ENCODE measurements at regions not wholly inside any gene's neighbourhood (a gene's known extent, or its start where the extent isn't known, plus 50 kb on each side); places are given as distances from the start of the nearest gene placed in this dataset.
"Not testable (repeated sequence)": the region's sequence is repeated elsewhere in the genome, so short reads cannot be mapped to it uniquely, and the experiment has no call there.

DNA sequence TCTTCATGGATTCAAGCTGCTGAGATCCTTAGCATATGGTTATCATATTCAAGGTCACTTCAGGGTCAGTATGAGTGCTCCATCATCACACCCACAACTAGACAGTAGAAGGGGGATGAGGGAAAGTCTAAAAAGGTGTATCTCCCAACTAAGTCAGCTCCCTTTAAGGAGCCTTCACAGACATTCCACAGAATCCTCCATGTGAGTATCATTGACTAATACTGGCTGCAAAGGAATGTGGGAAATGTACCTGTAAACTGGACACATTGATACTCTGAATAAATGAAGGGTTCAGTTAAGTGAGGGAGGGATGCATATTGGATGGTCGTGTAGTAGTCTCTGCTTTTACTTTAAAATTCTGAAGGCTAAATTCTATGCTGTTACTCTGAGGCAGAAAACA lies 330.7 kb downstream of the LRRC70 start:
- intact Hi-C loops (cut with DNase I), result no loop called here
- H3K4me3 ChIP-seq, result no peak overlapping the region
- H3K36me3 ChIP-seq, result no peaks in the 10 kb centered on the region
- TF ChIP-seq, protein P1, sequence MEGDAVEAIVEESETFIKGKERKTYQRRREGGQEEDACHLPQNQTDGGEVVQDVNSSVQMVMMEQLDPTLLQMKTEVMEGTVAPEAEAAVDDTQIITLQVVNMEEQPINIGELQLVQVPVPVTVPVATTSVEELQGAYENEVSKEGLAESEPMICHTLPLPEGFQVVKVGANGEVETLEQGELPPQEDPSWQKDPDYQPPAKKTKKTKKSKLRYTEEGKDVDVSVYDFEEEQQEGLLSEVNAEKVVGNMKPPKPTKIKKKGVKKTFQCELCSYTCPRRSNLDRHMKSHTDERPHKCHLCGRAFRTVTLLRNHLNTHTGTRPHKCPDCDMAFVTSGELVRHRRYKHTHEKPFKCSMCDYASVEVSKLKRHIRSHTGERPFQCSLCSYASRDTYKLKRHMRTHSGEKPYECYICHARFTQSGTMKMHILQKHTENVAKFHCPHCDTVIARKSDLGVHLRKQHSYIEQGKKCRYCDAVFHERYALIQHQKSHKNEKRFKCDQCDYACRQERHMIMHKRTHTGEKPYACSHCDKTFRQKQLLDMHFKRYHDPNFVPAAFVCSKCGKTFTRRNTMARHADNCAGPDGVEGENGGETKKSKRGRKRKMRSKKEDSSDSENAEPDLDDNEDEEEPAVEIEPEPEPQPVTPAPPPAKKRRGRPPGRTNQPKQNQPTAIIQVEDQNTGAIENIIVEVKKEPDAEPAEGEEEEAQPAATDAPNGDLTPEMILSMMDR (IDR thresholded peaks at IDR 0.05), result no peak
- H3K9me3 ChIP-seq, result no peaks in the 10 kb centered on the region
- H3K27ac ChIP-seq, result no peak overlapping the region
- no peak for DNase-seq (ENCODE audit: low spot score in 2 of 2)
- no peaks in the 10 kb centered on the region for H3K27me3 ChIP-seq
- no peaks in the 10 kb centered on the region for H3K4me1 ChIP-seq

DNA sequence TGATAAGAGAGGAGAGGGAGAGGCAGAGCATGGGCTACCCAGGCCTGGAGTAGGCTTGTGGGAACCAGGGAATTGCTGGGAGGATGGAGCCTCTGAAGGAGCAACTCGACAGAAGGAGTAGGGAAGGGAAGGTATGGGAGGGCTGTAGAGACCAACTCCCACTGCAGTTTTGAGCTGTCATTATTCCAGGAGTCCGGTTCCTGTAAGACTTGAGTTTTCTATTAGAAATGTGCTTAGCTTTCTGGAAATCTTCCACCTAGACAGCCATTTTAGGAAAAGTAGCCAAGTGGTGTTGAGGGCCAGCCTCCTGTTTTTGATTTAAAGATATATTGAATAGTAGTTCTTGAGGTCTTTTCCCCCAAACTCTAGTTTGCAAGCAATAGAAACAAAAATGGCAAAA lies 323.5 kb downstream of the LRRC70 start:
- Histone ChIP-seq H3K36me3 (no peaks in the 10 kb centered on the region), H3K27me3 (no peaks in the 10 kb centered on the region), H3K27ac (no peak overlapping the region), H3K4me3 (no peak overlapping the region), H3K4me1 (no peaks in the 10 kb centered on the region), H3K9me3 (no peaks in the 10 kb centered on the region)
- intact Hi-C loops (cut with DNase I), result no loop called here
- TF ChIP-seq, protein P1 (IDR thresholded peaks at IDR 0.05), result no peak
- no peak for DNase-seq (ENCODE audit: low spot score in 2 of 2)

DNA sequence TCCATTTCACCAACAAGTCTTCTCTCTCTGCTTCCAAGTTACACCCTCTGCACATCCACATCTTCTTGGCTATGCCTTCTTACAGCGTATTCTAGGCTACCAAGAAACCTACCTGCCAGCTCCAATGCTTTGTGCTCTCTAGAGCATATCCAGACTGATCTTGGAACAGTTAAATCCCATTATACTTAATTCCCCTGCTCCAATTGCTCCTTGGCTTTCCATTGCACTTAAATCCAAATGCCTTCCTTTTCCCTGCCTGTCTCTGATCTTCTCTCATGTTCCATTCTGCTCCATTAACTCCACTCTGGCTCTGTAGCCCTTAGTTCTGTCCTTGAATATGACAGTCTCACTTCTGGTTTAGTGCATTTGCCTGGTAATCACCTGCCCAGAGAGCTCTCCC lies 322.4 kb downstream of the LRRC70 start:
- intact Hi-C loops (cut with DNase I), result no loop called here
- no peak for DNase-seq (ENCODE audit: low spot score in 2 of 2)
- H3K9me3 ChIP-seq, result no peaks in the 10 kb centered on the region
- no peaks in the 10 kb centered on the region for H3K4me1 ChIP-seq
- no peak overlapping the region for H3K4me3 ChIP-seq
- H3K27ac ChIP-seq, result no peak overlapping the region
- TF ChIP-seq, protein P1 (IDR thresholded peaks at IDR 0.05), result no peak
- H3K27me3 ChIP-seq, result no peaks in the 10 kb centered on the region
- no peaks in the 10 kb centered on the region for H3K36me3 ChIP-seq

DNA sequence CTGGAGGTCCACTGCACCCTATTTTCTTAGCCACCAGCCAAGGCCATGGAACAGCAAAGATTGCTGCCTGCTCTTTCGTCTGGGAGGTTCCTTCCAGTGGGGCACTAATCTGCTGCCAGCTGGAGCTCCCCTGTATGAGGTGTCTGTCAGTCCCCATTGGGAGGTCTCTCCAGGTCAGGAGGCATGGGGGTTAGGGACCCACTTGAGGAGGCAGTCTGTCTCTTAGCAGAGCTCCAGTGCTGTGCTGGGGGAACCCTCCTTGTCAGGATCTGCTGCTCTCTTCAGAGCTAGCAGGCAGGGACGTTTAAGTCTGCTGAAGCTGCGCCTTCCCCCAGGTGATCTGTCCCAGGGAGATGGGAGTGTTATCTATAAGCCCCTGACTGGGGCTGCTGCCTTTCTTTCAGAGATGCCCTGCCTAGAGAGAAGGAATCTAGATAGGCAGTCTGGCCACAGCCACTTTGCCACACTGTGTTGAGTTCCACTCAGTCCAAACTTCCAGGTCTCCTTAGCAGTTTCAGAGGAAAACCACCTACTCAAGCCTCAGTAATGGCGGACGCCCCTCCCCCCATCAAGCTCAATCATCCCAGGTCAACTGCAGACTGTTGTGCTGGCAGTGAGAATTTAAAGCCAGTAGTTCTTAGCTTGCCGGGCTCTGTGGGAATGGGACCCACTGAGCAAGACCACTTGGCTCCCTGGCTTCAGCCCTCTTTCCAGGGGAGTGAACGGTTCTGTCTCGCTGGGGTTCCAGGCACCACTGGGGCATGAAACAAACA lies 317.7 kb downstream of the LRRC70 start:
- H3K27me3 ChIP-seq, result no peaks in the 10 kb centered on the region
- intact Hi-C loops (cut with DNase I), result no loop called here
- no peak for DNase-seq (ENCODE audit: low spot score in 2 of 2)
- no peak overlapping the region for H3K27ac ChIP-seq
- no peak overlapping the region for H3K4me3 ChIP-seq
- no peaks in the 10 kb centered on the region for H3K36me3 ChIP-seq
- no peaks in the 10 kb centered on the region for H3K9me3 ChIP-seq
- H3K4me1 ChIP-seq, result no peaks in the 10 kb centered on the region
- TF ChIP-seq, protein P1 (IDR thresholded peaks at IDR 0.05), result no peak

DNA sequence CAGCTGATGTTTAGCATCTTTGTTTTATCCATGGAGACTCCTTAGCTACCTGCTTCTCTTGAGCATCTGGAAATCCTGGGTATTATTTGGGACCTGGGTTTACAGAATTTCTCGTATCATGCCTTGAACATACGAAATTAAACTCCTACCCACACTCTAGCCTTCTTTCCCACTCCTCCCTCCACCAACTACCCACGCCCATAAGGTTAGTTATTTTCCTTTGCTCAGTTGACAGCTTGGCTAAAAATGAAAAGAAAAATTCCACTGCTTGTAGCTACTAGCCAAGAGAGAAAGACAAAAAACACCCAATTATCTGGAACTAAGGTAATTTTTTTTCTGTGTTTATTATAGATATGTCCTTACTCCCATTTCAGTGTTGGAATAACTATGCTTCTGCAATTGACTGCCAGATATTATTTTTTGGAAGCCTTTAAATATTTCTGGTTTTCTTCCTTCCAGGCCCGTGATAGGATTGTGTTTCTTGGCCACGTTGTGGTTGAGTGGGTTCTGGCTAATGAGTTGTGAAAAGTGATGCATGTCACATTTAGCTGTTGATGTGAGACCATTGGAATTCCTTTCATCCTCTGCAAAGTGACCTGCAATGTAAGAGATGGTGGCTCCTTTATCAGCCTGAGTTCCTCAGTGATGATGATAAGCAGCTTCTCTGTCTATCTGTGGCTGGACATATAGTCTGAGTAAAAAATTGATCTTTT lies 308.1 kb downstream of the LRRC70 start:
- H3K27ac ChIP-seq, result no peak overlapping the region
- H3K4me1 ChIP-seq, result peaks cover 0 to 3% of the 10 kb centered on the region in 2 donors
- no peak overlapping the region for H3K4me3 ChIP-seq
- H3K36me3 ChIP-seq, result no peaks in the 10 kb centered on the region
- TF ChIP-seq, protein P1 (IDR thresholded peaks at IDR 0.05), result no peak
- no peaks in the 10 kb centered on the region for H3K27me3 ChIP-seq
- no peak for DNase-seq (ENCODE audit: low spot score in 2 of 2)
- intact Hi-C loops (cut with DNase I), result no loop called here
- no peaks in the 10 kb centered on the region for H3K9me3 ChIP-seq

DNA sequence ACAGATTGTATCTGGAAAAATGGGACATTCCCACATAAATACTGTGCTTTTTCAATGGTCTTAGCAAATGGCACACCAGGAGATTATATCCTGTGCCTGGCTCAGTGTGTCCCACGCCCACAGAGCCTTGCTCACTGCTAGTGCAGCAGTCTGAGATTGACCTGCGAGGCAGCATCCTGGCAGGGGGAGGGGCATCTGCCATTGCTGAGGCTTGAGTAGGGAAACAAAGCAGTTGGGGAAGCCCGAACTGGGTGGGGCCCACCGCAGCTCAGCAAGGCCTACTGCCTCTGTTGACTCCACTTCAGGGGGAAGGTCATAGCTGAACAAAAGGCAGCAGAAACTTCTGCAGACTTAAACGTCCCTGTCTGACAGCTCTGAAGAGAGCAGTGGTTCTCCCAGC lies 258.7 kb downstream of the LRRC70 start:
- H3K36me3 ChIP-seq; H3K4me1 ChIP-seq; DNase-seq (ENCODE audit: low spot score in 2 of 2); H3K27me3 ChIP-seq; H3K4me3 ChIP-seq; intact Hi-C loops (cut with DNase I); H3K27ac ChIP-seq; H3K9me3 ChIP-seq: not testable (repeated sequence)

All from ascending aorta (tissue), 2 donors.